OCI-LY7 (cell line): ENCODE measurements at regions not wholly inside any gene's neighbourhood (a gene's known extent, or its start where the extent isn't known, plus 50 kb on each side); places are given as distances from the start of the nearest gene placed in this dataset.
A peak's percentile ranks its signal among the peaks of the same experiment; 100 is the strongest.

ENCODE experiments used
- BruUV-seq: library from RNA; stranded (reverse); fragments of 400-500 nt; replicated peaks from 2 replicates; lab custom pipeline; 2021; lab: Mats Ljungman, UMichigan
- CTCF ChIA-PET: fragments of 300-600 bp; sonication (Branson Sonifier 250); formaldehyde crosslinking; loops from one replicate; lab custom pipeline; 2022; ENCODE audit warnings: antibody characterized with exemption; ENCODE audit not compliant: unreplicated experiment; lab: Charles Lee
- POLR2A ChIA-PET: fragments of 300-600 bp; sonication (Branson Sonifier 250); formaldehyde crosslinking; loops from one replicate; lab custom pipeline; 2022; ENCODE audit warnings: antibody characterized with exemption; lab: Charles Lee
- DNase-seq: peaks from one replicate; pipeline ENCODE4 v3.0.0-alpha.2; 2015; ENCODE audit warnings: low spot score
- H2AFZ ChIP-seq: fragments of 200-600 bp; sonication (generic), shearing (Covaris generic); 2 replicates; pipeline ENCODE4 v1.6.1; 2014; ENCODE audit warnings: mild to moderate bottlenecking, antibody characterized with exemption, low read length, moderate library complexity
- H3K27ac ChIP-seq: fragments of 200-600 bp; sonication (generic); 2 replicates; pipeline ENCODE4 v1.5.1; 2014; ENCODE audit warnings: mixed run types, low read depth, mild to moderate bottlenecking, moderate library complexity, low read length, inconsistent platforms; ENCODE audit not compliant: poor library complexity, severe bottlenecking
- H3K36me3 ChIP-seq: fragments of 200-600 bp; sonication (generic); 2 replicates; pipeline ENCODE4 v1.6.1; 2014; ENCODE audit warnings: mild to moderate bottlenecking, antibody characterized with exemption, low read length, moderate library complexity, mixed read lengths; ENCODE audit not compliant: insufficient read depth
- H3K4me1 ChIP-seq: fragments of 200-600 bp; sonication (generic); 2 replicates; pipeline ENCODE4 v1.5.1; 2014; ENCODE audit warnings: mild to moderate bottlenecking, low read length; ENCODE audit not compliant: insufficient read depth, poor library complexity, severe bottlenecking
- H3K4me2 ChIP-seq: fragments of 200-600 bp; sonication (generic); 2 replicates; pipeline ENCODE4 v1.6.1; 2014; ENCODE audit warnings: mild to moderate bottlenecking, low read length
- H3K4me3 ChIP-seq: fragments of 200-600 bp; sonication (generic); 2 replicates; pipeline ENCODE4 v1.5.1; 2014; ENCODE audit warnings: mild to moderate bottlenecking, low read depth, low read length; ENCODE audit not compliant: poor library complexity, severe bottlenecking
- H3K79me2 ChIP-seq: fragments of 200-600 bp; sonication (generic); 2 replicates; pipeline ENCODE4 v1.6.1; 2016; ENCODE audit warnings: low read depth, mild to moderate bottlenecking, low read length, moderate library complexity, mixed read lengths; ENCODE audit not compliant: insufficient read depth
- H3K9me2 ChIP-seq: fragments of 200-600 bp; sonication (generic); 2 replicates; pipeline ENCODE4 v1.6.1; 2016; ENCODE audit warnings: mild to moderate bottlenecking, low read length, mixed read lengths; ENCODE audit not compliant: insufficient read depth
- H3K9me3 ChIP-seq: fragments of 200-600 bp; sonication (generic); 2 replicates; pipeline ENCODE4 v1.6.1; 2014; ENCODE audit warnings: mild to moderate bottlenecking, mixed run types, low read length, mixed read lengths
- H4K20me1 ChIP-seq: fragments of 200-600 bp; sonication (generic); 2 replicates; pipeline ENCODE4 v1.6.1; 2014; ENCODE audit warnings: mild to moderate bottlenecking, antibody characterized with exemption, low read length, moderate library complexity, mixed read lengths; ENCODE audit not compliant: insufficient read depth
- CTCF ChIP-seq: fragments of 200-600 bp; sonication (generic); conservative IDR thresholded peaks from 2 replicates; pipeline ENCODE4 v1.5.1; 2014; ENCODE audit warnings: mild to moderate bottlenecking, antibody characterized with exemption, low read length, moderate library complexity, mixed read lengths
- EZH2phosphoT487 ChIP-seq: fragments of 200-600 bp; sonication (generic); IDR thresholded peaks from 2 replicates; pipeline ENCODE4 v1.6.1; 2018; ENCODE audit warnings: low read depth, borderline replicate concordance, mild to moderate bottlenecking, mixed run types, antibody characterized with exemption, low read length, moderate library complexity, mixed read lengths
- intact Hi-C: fragments of 100-400 bp; cut with micrococcal nuclease; formaldehyde crosslinking; loops from one replicate; pipeline ENCODE4 v1.10.0; 2022; ENCODE audit not compliant: unreplicated experiment

DNA sequence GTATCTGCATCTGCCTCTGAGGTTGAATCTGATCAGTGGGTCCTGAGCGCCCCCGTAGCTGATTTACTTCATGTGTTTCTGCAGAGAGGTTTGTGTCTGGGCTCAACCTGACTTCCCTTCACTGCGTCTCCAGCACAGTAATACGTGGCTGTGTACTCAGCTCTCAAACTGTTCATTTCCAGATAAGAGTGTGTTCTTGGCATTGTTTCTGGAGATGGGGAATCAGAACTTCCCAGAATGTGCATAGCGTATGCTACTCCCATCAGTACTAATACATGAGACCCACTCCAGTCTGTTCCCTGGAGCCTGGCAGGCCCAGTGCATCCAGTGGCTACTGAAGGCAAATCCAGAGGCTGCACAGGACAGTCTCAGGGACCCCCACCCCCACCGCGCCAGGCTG is 1297.2 kb downstream of the TMEM121 start:
- BruUV-seq, result no TSS peak
- H3K4me1 ChIP-seq, result peaks cover 33% of the 10 kb centered on the region
- no peaks in the 10 kb centered on the region for H3K36me3 ChIP-seq
- intact Hi-C loops, result no loop called here
- no peak for DNase-seq
- no peak overlapping the region for H3K4me2 ChIP-seq
- no peak for TF ChIP-seq EZH2phosphoT487
- TF ChIP-seq CTCF, result no peak
- H2AFZ ChIP-seq, result peak overlapping the region; percentile 71; the same call in 1 of the 2 replicates
- no peaks in the 10 kb centered on the region for H3K79me2 ChIP-seq
- no peak overlapping the region for H3K4me3 ChIP-seq
- H3K9me2 ChIP-seq, result no peaks in the 10 kb centered on the region
- no peaks in the 10 kb centered on the region for H4K20me1 ChIP-seq
- ChIA-PET CTCF (no interaction called here), POLR2A (no interaction called here)
- no peaks in the 10 kb centered on the region for H3K9me3 ChIP-seq
- H3K27ac ChIP-seq, result no peak overlapping the region

GRCh38 chr14:106826833-106827369 is 1300.5 kb downstream of the TMEM121 start:
- TF ChIP-seq EZH2phosphoT487 (no peak), CTCF (no peak)
- H3K27ac ChIP-seq, result no peak overlapping the region
- no peaks in the 10 kb centered on the region for H3K79me2 ChIP-seq
- H3K36me3 ChIP-seq, result peaks cover 3% of the 10 kb centered on the region; the same call in 1 of the 2 replicates
- no peak overlapping the region for H2AFZ ChIP-seq
- H3K4me3 ChIP-seq, result no peak overlapping the region
- H3K4me1 ChIP-seq, result peaks cover 17% of the 10 kb centered on the region
- no peak for DNase-seq
- intact Hi-C loops, result no loop called here
- ChIA-PET POLR2A (no interaction called here), CTCF (no interaction called here)
- no peaks in the 10 kb centered on the region for H4K20me1 ChIP-seq
- BruUV-seq, result no TSS peak
- no peaks in the 10 kb centered on the region for H3K9me2 ChIP-seq
- no peak overlapping the region for H3K4me2 ChIP-seq
- H3K9me3 ChIP-seq, result peaks cover 12% of the 10 kb centered on the region

GRCh38 chr14:106831322-106831720 is 1304.9 kb downstream of the TMEM121 start:
- Histone ChIP-seq H3K36me3 (peaks cover 3% of the 10 kb centered on the region; the same call in 1 of the 2 replicates), H3K27ac (peak overlapping the region; percentile 17), H3K9me2 (no peaks in the 10 kb centered on the region), H3K4me3 (peak overlapping the region; percentile 24), H4K20me1 (no peaks in the 10 kb centered on the region), H3K79me2 (no peaks in the 10 kb centered on the region), H3K4me2 (no peak overlapping the region; the same call in 1 of the 2 replicates), H3K4me1 (peaks cover 5% of the 10 kb centered on the region), H2AFZ (no peak overlapping the region), H3K9me3 (peaks cover 18% of the 10 kb centered on the region)
- peak; percentile 87 for TF ChIP-seq CTCF
- TF ChIP-seq EZH2phosphoT487, result no peak
- intact Hi-C loops, result no loop called here
- BruUV-seq, result no TSS peak
- CTCF ChIA-PET, result interaction anchor here (0.6 to 2.2 kb wide), 13 partner anchors 9 to 46 kb away, joined by 4 to 32 read pairs (median 5); no protein-coding TSS in a partner anchor
- POLR2A ChIA-PET, result interaction anchor here (0.6 to 2.2 kb wide), 6 partner anchors 8 to 43 kb away, joined by 3 to 9 read pairs (median 4); no protein-coding TSS in a partner anchor
- peak; percentile 91 for DNase-seq
